HG03354 (cell line): ENCODE measurements at regions not wholly inside any gene's neighbourhood (a gene's known extent, or its start where the extent isn't known, plus 50 kb on each side); places are given as distances from the start of the nearest gene placed in this dataset.
"Not testable (repeated sequence)": the region's sequence is repeated elsewhere in the genome, so short reads cannot be mapped to it uniquely, and the experiment has no call there.

Source experiments
- ATAC-seq: cut with Tn5 transposase; IDR thresholded peaks from one replicate; pipeline ENCODE4 v1.9.1; 2021; ENCODE audit warnings: mild to moderate bottlenecking; ENCODE audit not compliant: unreplicated experiment, poor library complexity, severe bottlenecking

GRCh38 chr5:118614731-118615456, 373.5 kb downstream of the DTWD2 start:
- ATAC-seq, result no peak

GRCh38 chr5:118611332-118611945, 376.9 kb downstream of the DTWD2 start:
- ATAC-seq, result peak; percentile 56

GRCh38 chr5:118606940-118607339, 381.4 kb downstream of the DTWD2 start:
- ATAC-seq, result no peak

- ATAC-seq, result no peak
These were observed 382.6 kb downstream of the DTWD2 start for GRCh38 chr5:118605761-118606160.

- ATAC-seq, result no peak
These were observed 384.2 kb downstream of the DTWD2 start for GRCh38 chr5:118604106-118604505.

GRCh38 chr5:118603278-118603677, 385.1 kb downstream of the DTWD2 start:
- ATAC-seq, result no peak

GRCh38 chr5:118598311-118598710, 390.0 kb downstream of the DTWD2 start:
- ATAC-seq, result no peak

GRCh38 chr5:118597543-118597942, 390.8 kb downstream of the DTWD2 start:
- ATAC-seq, result no peak

- ATAC-seq, result no peak
These were observed 392.1 kb downstream of the DTWD2 start for GRCh38 chr5:118596255-118596654.

- no peak for ATAC-seq
These were observed 395.4 kb downstream of the DTWD2 start for GRCh38 chr5:118593003-118593328.

- no peak for ATAC-seq
These were observed 395.9 kb downstream of the DTWD2 start for GRCh38 chr5:118592229-118593002.

GRCh38 chr5:118590806-118591205, 397.5 kb downstream of the DTWD2 start:
- ATAC-seq, result no peak

- ATAC-seq, result no peak
These were observed 407.4 kb downstream of the DTWD2 start for GRCh38 chr5:118580949-118581348.

- ATAC-seq, result no peak
These were observed 410.3 kb downstream of the DTWD2 start for GRCh38 chr5:118578093-118578492.

GRCh38 chr5:118577621-118578020, 410.7 kb downstream of the DTWD2 start:
- ATAC-seq, result no peak

GRCh38 chr5:118570276-118570675, 418.1 kb downstream of the DTWD2 start:
- ATAC-seq, result not testable (repeated sequence)

GRCh38 chr5:118569596-118569995, 418.8 kb downstream of the DTWD2 start:
- not testable (repeated sequence) for ATAC-seq

GRCh38 chr5:118565335-118565971, 422.9 kb downstream of the DTWD2 start:
- ATAC-seq, result no peak

GRCh38 chr5:118561971-118562370, 426.4 kb downstream of the DTWD2 start:
- no peak for ATAC-seq

GRCh38 chr5:118561235-118561634, 427.1 kb downstream of the DTWD2 start:
- ATAC-seq, result no peak
